NB4 (cell line): ENCODE measurements at regions not wholly inside any gene's neighbourhood (a gene's known extent, or its start where the extent isn't known, plus 50 kb on each side); places are given as distances from the start of the nearest gene placed in this dataset.
"Not testable (repeated sequence)": the region's sequence is repeated elsewhere in the genome, so short reads cannot be mapped to it uniquely, and the experiment has no call there.

ENCODE experiments used
- DNase-seq: peaks from one replicate; pipeline ENCODE4 v3.0.0; 2010; ENCODE audit warnings: low read depth
- H3K4me3 ChIP-seq: one replicate; pipeline ENCODE4 v1.5.1; 2011; ENCODE audit warnings: mild to moderate bottlenecking, low read depth, low read length, moderate library complexity
- MYC ChIP-seq: IDR thresholded peaks from 2 replicates; pipeline ENCODE4 v1.6.1; 2011; ENCODE audit warnings: low read depth, low read length
- POLR2A ChIP-seq: IDR thresholded peaks from 2 replicates; pipeline ENCODE4 v1.6.1; 2011; ENCODE audit warnings: mild to moderate bottlenecking; ENCODE audit not compliant: insufficient read length; ENCODE audit errors: extremely low read depth
- TF ChIP-seq, protein P1 (sequence below): IDR thresholded peaks from one replicate; pipeline ENCODE4 v1.5.1; 2012; ENCODE audit warnings: low read depth, low read length
- TF ChIP-seq, protein P2 (sequence below): IDR thresholded peaks from 2 replicates; pipeline ENCODE4 v1.6.1; 2011; ENCODE audit warnings: low read depth, low read length

DNA sequence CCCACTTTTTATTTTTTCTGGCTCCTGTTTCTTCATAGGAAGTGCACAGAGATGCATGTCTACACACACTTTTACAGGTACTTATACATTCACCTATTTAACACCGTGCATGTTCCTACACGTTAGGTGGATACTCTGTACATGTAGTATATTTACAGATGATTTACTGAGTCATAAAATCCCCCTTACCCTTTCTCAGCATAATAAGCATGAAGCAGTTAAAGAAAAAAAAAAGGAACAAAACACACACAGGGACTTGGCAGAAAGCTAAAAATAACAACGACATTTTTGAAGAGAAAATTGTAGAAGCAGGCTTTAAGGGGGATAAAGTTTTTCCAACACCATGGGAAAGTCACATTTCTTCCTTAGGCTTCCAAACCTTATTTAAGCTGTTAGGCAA, 96.4 kb upstream of the IQCM start:
- TF ChIP-seq POLR2A, result no peak
- TF ChIP-seq, protein P1, sequence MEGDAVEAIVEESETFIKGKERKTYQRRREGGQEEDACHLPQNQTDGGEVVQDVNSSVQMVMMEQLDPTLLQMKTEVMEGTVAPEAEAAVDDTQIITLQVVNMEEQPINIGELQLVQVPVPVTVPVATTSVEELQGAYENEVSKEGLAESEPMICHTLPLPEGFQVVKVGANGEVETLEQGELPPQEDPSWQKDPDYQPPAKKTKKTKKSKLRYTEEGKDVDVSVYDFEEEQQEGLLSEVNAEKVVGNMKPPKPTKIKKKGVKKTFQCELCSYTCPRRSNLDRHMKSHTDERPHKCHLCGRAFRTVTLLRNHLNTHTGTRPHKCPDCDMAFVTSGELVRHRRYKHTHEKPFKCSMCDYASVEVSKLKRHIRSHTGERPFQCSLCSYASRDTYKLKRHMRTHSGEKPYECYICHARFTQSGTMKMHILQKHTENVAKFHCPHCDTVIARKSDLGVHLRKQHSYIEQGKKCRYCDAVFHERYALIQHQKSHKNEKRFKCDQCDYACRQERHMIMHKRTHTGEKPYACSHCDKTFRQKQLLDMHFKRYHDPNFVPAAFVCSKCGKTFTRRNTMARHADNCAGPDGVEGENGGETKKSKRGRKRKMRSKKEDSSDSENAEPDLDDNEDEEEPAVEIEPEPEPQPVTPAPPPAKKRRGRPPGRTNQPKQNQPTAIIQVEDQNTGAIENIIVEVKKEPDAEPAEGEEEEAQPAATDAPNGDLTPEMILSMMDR, result no peak
- TF ChIP-seq, protein P2, sequence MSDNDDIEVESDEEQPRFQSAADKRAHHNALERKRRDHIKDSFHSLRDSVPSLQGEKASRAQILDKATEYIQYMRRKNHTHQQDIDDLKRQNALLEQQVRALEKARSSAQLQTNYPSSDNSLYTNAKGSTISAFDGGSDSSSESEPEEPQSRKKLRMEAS, result no peak
- TF ChIP-seq MYC, result no peak
- H3K4me3 ChIP-seq, result no peak overlapping the region
- no peak for DNase-seq

DNA sequence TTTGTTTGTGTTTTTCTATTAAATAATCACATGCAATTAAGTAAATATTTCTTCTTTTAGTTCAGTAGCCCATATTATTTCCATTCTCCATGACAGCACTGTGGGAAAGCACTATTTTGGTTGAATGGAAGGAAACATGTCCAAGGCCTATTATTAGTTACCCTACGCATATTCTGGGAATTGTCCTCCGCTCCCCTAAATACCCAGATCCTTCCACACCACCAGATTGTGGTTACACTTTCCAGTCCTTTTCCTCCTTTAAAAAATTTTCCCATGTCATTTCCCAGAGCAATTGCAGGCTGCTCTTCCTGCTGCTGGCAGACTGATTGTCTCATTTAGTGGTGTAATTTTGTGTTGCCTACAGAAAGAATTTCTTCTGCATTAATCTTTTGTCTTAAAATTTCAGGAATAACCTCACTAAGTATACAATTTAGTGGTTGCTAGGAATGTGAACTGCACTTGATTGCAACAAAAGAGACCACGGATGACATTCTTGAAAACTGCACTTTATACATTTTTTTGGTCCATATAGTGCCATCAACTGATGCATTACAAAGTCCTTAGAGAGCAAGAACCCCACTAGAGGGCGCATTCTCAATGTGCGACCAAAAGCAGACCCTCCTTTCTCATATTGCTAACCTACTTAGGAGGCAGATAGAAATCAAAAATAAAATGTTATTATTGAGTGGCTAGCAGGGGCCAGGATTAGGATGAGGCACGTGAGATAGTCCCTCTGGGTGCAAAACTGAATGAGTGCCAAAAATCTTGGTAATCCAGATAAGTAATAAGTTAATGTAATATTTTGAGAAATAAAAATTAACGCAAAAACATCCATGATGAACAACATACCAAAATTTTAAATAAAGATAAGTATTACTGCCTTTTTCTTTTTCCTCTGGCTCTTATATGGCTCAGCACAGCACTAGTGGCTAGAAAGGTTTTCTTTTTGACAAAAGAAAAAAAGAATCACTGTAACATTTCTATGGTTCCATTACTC, 98.8 kb upstream of the IQCM start:
- TF ChIP-seq, protein P1, result peak; percentile 77
- no peak for TF ChIP-seq POLR2A
- H3K4me3 ChIP-seq, result no peak overlapping the region
- DNase-seq, result peak; percentile 55

DNA sequence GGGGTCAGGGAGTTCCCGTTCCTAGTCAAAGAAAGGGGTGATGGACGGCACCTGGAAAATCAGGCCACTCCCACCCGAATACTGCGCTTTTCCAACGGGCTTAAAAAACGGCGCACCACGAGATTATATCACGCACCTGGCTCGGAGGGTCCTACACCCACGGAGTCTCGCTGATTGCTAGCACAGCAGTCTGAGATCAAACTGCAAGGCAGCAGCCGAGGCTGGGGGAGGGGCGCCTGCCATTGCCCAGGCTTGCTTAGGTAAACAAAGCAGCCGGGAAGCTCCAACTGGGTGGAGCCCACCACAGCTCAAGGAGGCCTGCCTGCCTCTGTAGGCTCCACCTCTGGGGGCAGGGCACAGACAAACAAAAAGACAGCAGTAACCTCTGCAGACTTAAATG, 100.1 kb upstream of the IQCM start:
- not testable (repeated sequence) for DNase-seq, H3K4me3 ChIP-seq

DNA sequence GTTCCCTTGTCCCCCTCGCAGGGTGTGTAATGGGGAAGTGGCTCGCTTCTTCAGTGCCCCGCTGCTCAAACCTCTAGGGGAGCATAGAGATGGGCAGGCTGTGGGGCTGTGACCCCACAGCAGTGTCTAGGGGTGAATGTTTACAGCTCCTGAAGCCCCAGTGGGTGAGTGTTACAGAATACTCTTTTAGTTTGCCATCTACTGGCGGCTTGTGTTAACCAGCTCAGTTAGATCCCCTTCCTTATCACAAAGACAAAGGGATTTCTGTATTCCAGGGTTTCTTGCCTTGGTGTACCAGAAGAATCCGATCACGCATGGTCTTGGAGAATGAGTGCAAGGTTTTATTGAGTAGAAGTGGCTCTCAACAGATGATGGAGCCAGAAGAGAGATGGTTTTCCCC, 108.1 kb upstream of the IQCM start:
- DNase-seq, result no peak
- TF ChIP-seq MYC, result no peak
- TF ChIP-seq, protein P2, result no peak
- H3K4me3 ChIP-seq, result no peak overlapping the region

DNA sequence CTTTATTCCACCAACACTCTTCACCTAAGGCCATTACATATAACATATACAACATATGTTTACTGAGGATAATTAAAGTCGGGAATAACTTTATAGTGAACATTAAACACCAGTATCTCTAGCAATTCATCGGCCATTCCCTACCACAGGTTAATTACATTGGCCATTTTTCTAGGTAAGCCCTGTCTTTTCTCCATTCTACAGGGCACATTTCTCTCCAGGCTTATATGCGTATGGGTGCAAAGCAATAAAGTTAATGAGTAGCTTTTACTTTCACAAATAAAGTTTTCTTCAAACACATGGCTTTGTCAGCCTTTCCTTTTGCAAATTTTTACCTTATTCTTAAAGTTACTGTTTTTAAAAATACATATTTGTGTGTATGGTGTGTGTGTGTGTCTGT, 111.9 kb upstream of the IQCM start:
- no peak overlapping the region for H3K4me3 ChIP-seq
- TF ChIP-seq, protein P2, result no peak
- TF ChIP-seq POLR2A, result no peak
- TF ChIP-seq, protein P1, result no peak
- no peak for TF ChIP-seq MYC

DNA sequence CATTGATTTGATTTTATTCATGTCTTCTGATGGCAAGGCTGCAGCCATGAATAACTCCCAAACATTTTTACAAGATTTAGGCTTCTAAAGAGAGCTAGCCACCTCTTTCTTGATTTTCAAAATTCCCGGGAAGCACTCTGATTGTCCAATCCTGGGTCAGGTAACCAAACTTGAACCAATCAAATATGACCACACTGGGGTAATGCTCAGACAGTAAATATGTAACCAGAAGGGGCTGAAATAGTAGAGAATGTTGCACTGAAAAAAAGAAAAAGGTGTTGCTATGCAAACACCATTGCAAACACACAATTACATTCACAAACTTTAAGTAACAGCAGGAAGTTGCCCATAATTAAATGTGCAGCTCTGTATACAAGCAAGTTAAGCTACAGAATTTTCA, 112.9 kb upstream of the IQCM start:
- DNase-seq, result no peak
- H3K4me3 ChIP-seq, result no peak overlapping the region
- TF ChIP-seq POLR2A (no peak), MYC (no peak)
- TF ChIP-seq, protein P1, result no peak
- TF ChIP-seq, protein P2, result no peak

More for the DNA sequence above, 111.9 kb upstream of the IQCM start:
- DNase-seq, result no peak

DNA sequence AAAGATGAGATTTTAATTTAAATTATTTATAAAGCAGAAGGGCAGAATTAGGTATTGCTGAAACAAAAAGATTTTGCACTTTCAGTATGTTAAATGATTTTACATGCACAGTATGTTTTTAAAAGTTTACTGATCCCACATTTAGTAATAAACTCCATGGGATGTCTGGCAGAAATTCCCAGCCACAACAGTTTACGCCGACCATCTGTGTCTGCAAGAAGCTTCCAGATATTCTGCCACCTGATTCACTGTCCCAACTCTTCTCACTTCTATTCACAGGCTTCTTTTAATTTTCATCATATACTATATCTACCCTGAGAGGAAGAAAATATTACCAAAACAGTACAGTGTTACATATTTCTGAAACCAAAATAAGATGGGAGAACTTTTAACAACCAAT, 115.8 kb upstream of the IQCM start:
- TF ChIP-seq MYC (no peak), POLR2A (no peak)
- TF ChIP-seq, protein P1, result no peak
- TF ChIP-seq, protein P2, result no peak
- no peak for DNase-seq
- H3K4me3 ChIP-seq, result no peak overlapping the region
